ENCODE measurements at regions not wholly inside any gene's neighbourhood (a gene's known extent, or its start where the extent isn't known, plus 50 kb on each side); places are given as distances from the start of the nearest gene placed in this dataset.

GRCh38 chr20:53786445-53787267 is 193.0 kb upstream of the ZNF217 start:
- no peak overlapping the region for H3K4me3 ChIP-seq
- intact Hi-C loops (cut with DNase I; ENCODE audit: low total_unique reads) (no loop called here), in situ Hi-C loops (cut with MboI; ENCODE audit: low sequenced_read_pairs in 4 of 4) (no loop called here)
- no peaks in the 10 kb centered on the region for H3K27me3 ChIP-seq
- DNase-seq, result no peak
- no peaks in the 10 kb centered on the region for H3K4me1 ChIP-seq
- H3K9me3 ChIP-seq, result no peaks in the 10 kb centered on the region
- H3K36me3 ChIP-seq, result no peaks in the 10 kb centered on the region
- H3K27ac ChIP-seq, result no peak overlapping the region
- ATAC-seq, result no peak
- TF ChIP-seq, protein P1, sequence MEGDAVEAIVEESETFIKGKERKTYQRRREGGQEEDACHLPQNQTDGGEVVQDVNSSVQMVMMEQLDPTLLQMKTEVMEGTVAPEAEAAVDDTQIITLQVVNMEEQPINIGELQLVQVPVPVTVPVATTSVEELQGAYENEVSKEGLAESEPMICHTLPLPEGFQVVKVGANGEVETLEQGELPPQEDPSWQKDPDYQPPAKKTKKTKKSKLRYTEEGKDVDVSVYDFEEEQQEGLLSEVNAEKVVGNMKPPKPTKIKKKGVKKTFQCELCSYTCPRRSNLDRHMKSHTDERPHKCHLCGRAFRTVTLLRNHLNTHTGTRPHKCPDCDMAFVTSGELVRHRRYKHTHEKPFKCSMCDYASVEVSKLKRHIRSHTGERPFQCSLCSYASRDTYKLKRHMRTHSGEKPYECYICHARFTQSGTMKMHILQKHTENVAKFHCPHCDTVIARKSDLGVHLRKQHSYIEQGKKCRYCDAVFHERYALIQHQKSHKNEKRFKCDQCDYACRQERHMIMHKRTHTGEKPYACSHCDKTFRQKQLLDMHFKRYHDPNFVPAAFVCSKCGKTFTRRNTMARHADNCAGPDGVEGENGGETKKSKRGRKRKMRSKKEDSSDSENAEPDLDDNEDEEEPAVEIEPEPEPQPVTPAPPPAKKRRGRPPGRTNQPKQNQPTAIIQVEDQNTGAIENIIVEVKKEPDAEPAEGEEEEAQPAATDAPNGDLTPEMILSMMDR (IDR thresholded peaks at IDR 0.05 in 4 of 5, conservative IDR thresholded peaks at IDR 0.05 in 1 of 5), result no peak
- no peak for TF ChIP-seq POLR2A (IDR thresholded peaks at IDR 0.05)

GRCh38 chr20:53786071-53786444 is 192.4 kb upstream of the ZNF217 start:
- no peak for TF ChIP-seq POLR2A (IDR thresholded peaks at IDR 0.05)
- TF ChIP-seq, protein P1 (IDR thresholded peaks at IDR 0.05 in 4 of 5, conservative IDR thresholded peaks at IDR 0.05 in 1 of 5), result no peak
- Histone ChIP-seq H3K27ac (no peak overlapping the region), H3K9me3 (no peaks in the 10 kb centered on the region), H3K4me3 (no peak overlapping the region), H3K36me3 (no peaks in the 10 kb centered on the region), H3K4me1 (no peaks in the 10 kb centered on the region), H3K27me3 (no peaks in the 10 kb centered on the region)
- intact Hi-C loops (cut with DNase I; ENCODE audit: low total_unique reads) (no loop called here), in situ Hi-C loops (cut with MboI; ENCODE audit: low sequenced_read_pairs in 4 of 4) (no loop called here)
- DNase-seq (no peak), ATAC-seq (no peak)

DNA sequence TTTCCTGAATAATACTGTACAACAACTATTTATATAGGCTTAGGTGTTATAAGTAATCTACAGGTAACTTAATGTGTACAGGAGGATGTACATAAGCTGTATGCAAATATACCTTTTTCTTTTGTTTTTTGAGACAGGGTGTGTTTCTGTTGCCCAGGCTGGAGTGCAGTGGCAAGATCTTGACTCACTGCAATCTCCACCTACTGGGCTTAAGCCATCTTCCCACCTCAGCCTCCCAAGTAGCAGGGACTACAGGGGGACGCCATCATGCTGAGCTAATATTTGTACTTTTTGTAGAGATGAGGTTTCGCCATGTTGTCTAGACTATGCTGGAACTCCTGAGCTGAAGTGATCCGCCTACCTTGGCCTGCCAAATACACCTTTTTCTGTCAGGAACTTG is 191.7 kb upstream of the ZNF217 start:
- Histone ChIP-seq H3K27me3 (no peaks in the 10 kb centered on the region), H3K9me3 (no peaks in the 10 kb centered on the region), H3K27ac (no peak overlapping the region), H3K36me3 (no peaks in the 10 kb centered on the region), H3K4me1 (no peaks in the 10 kb centered on the region), H3K4me3 (no peak overlapping the region)
- TF ChIP-seq POLR2A (IDR thresholded peaks at IDR 0.05), result no peak
- TF ChIP-seq, protein P1 (IDR thresholded peaks at IDR 0.05 in 4 of 5, conservative IDR thresholded peaks at IDR 0.05 in 1 of 5), result no peak
- in situ Hi-C loops (cut with MboI; ENCODE audit: low sequenced_read_pairs in 4 of 4), result no loop called here
- DNase-seq (no peak), ATAC-seq (no peak)
- intact Hi-C loops (cut with DNase I; ENCODE audit: low total_unique reads), result no loop called here

DNA sequence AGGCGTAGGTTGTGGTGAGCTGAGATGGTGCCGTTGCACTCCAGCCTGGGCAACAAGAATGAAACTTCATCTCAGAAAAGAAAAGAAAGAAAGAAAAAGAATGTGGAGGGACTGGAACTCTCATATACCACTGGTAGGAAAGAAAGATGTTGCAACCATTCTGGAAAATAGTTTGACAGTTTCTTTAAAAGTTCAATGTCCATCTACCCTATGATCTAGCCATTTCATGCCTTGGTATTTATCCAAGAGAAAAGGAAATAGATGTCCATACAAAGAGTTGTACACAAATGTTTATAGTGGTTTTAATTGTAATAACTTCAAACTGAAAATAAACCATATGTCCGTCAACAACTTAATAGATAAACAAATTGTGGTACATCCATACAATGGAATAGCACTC is 190.1 kb upstream of the ZNF217 start:
- Histone ChIP-seq H3K36me3 (no peaks in the 10 kb centered on the region), H3K27ac (no peak overlapping the region), H3K4me3 (no peak overlapping the region), H3K4me1 (no peaks in the 10 kb centered on the region), H3K27me3 (no peaks in the 10 kb centered on the region), H3K9me3 (no peaks in the 10 kb centered on the region)
- ATAC-seq (no peak), DNase-seq (no peak)
- no peak for TF ChIP-seq POLR2A (IDR thresholded peaks at IDR 0.05)
- TF ChIP-seq, protein P1 (IDR thresholded peaks at IDR 0.05 in 4 of 5, conservative IDR thresholded peaks at IDR 0.05 in 1 of 5), result no peak
- in situ Hi-C loops (cut with MboI; ENCODE audit: low sequenced_read_pairs in 4 of 4) (no loop called here), intact Hi-C loops (cut with DNase I; ENCODE audit: low total_unique reads) (no loop called here)

All from gastrocnemius medialis (tissue), 4 donors.